ENCODE measurements at regions not wholly inside any gene's neighbourhood (a gene's known extent, or its start where the extent isn't known, plus 50 kb on each side); places are given as distances from the start of the nearest gene placed in this dataset.

- no peak for DNase-seq
Measured at GRCh38 chr10:61184429-61184828, 240.4 kb upstream of the RHOBTB1 start.

DNA sequence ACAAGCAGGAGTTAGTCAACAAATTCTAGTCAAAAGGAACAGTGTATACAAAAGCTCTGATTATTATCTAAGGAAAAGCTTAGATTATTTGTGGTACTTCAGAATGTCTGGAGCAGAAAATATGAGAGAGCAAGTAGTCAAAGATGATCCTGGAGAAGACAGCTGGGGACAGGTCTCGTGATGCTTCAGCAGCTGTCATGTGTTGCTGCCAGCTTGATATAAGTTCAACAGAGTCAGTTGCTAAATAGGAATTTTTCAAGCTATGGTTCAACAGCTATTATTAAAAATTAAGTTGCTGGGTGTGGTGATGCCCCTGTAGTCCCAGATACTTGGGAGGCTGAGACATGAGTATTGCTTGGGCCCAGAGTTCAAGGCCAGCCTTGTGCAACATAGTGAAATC is 240.0 kb upstream of the RHOBTB1 start:
- DNase-seq, result no peak

- no peak for DNase-seq
Measured at GRCh38 chr10:61181832-61182231, 237.8 kb upstream of the RHOBTB1 start.

- no peak for DNase-seq
Measured at GRCh38 chr10:61179771-61180170, 235.8 kb upstream of the RHOBTB1 start.

DNA sequence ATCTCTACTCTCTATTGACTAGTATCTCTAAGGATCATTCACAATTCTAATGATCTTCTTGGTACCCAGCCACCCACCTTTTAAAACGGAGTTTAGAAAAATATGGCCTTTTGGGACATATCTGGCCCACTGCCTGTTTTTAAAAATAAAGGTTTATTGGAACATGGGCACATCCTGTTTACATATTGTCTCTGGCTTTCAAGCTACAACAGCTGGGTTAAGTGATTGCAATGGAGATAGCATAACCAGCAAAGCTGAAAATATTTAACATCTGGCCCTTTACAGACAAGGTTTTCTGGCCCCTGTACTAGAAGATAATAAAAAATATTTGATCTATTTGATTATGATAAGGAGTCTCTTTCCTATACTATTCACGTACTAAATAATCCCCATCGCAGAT is 232.4 kb upstream of the RHOBTB1 start:
- no peak for DNase-seq

GRCh38 chr10:61175316-61175715 is 231.3 kb upstream of the RHOBTB1 start:
- DNase-seq, result no peak

GRCh38 chr10:61173450-61173849 is 229.5 kb upstream of the RHOBTB1 start:
- no peak for DNase-seq

DNA sequence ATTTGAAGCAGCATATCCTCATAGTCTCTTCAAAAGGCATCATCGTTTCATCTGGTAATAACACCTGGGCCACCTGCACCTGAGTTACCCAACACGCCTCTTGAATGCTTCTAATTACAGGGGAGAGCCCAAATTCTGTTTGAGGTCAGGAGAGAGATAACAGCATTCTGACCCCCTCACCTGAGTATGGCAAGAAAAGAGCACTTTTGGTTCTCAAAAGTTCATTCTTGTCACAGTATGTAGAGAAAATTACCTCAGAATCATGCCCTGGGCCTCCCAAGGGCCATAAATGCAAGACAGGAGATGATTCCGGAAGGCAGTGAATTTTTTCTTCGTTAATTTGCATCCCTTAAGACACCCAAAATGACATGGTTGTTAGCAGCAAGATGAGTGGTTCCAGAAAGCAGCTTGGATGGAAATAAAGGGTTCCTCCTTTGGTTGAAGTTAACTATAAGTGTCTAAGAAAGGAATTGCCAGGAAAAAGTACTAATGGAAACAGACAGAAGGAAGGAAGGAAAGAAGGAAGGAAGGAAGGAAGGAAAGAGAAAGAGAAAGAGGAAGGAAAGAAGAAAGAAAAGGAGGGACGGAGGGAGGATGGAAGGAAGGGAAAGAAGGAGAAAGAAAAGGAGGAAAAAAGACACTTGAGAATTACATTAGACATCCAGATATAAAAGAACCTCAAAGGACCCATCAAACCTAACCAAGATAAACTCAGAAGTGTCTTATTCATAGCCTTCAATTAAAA is 228.4 kb upstream of the RHOBTB1 start:
- no peak for DNase-seq

GRCh38 chr10:61170594-61170993 is 226.6 kb upstream of the RHOBTB1 start:
- no peak for DNase-seq

DNA sequence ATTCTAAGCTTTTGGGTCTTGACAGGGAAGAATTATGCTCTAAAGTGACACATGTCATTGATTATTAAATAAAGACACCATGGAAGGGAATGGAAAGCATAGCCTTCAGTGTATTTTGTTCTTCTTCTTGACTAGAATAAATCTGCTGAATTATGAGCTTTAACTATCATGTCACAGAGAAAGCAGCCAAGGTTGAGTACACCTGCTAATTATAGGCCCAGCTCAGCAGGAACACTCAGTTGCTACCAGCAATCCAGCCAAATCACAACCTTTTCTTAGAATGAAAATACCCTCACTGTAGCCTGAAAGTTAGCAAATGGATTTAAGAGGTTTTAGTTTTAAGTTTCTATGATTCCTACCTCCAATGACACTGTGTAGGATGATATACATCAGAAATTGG is 225.3 kb upstream of the RHOBTB1 start:
- DNase-seq, result no peak

GRCh38 chr10:61166489-61166888 is 222.5 kb upstream of the RHOBTB1 start:
- no peak for DNase-seq

GRCh38 chr10:61166065-61166464 is 222.1 kb upstream of the RHOBTB1 start:
- peak; percentile 85 for DNase-seq

DNA sequence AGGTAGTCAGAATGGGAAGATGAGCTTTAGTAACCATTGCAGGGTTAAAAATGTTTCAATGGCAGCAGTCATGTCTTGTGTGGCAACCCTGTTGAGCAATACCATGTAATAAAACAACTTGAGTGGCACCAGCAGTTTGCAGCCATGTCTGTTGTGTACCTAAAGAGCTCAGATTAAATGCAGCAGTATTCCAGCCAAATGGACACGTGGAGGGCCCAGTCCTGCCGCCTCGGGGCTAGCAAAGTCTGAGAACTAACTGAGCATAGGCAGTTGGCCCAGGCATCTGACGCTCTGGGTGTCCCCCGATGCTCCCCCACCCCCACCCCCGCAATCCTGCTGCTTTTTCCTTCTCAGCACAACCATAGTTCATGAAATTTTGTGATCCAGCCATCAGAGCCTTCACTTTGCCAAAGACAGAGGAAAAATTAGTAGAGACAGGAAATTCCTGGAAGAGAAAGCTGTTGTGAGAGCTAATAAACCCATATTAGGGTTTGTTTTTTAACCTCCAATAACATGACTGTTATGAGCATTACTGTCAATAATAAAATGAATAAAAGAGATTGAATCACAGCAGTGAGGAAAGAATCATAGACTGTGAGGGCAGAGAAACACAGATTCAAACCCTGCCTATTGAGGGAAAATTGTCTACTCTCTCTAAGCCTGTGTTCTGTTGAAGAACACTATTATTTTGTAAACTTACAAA is 220.6 kb upstream of the RHOBTB1 start:
- no peak for DNase-seq

DNA sequence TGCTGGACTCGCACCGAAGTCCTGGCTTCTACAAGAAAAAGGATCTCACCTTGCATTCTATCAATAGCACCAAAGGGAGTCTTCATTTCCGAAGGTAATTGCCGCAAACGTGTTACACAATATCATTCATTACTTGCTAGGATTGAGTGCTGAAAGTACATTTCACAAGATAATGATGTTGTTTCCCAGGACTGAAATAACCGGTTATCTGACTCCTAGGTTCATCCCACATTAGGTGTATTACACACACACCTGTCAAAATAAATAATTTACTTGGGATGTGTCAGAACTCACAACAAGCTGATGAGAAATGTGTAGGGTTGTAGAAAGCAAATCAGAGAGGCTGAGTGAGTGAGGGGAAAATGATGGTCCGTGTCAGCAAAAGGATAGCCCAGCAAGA is 219.4 kb upstream of the RHOBTB1 start:
- DNase-seq, result no peak

DNA sequence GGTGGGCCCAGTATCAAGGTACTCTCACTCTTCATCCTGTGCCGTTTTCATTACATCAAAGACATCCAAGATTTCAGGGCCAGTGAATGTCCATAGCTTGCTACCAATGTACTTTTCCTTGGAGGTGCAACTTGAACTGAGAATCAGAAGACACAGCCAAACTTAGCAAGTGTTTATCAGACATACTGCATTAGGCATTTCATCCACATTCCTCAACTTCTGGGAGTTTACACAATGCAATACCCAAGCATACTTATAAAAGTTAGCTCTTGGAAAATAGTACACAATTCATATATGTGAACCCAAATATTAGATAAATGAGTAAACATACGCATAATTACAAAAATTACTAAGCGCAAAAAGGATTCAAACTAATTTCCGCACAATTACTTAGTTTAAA is 216.3 kb upstream of the RHOBTB1 start:
- DNase-seq, result no peak

DNA sequence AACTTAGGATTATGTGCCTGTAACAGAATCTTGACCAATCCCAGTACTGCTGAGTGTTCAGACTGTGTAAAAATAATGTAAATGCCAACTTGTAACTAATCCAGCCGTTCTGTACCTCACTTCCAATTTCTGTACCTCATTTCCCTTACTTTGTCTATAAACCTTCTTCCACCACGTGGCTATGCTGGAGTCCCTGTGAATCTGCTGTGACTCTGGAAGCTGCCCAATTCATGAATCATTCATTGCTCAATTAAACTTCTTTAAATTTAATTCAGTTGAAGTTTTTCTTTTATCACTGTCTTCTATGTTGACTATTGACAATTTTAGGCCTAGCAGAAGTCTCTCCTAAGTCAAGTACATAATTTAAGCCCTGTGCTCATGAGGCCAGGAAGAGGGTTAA is 215.3 kb upstream of the RHOBTB1 start:
- no peak for DNase-seq

DNA sequence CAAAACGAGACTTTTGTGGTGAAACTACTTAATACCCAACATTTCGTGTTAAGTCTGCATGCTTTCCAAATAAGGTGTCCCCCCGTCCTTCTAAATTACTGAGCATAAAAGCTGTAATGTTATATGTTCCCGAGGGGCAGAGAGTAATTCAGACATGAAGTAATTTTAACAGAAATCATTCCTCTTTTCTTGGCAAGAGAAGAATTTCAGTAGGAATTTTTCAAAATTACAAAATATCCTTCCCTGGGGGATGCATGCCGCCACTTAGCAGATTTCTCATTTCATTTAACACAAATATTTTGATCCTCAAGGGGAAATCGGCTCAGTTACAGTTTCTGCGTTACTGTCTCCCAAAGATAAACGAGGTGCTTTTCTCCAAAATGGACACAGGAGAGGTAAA is 213.2 kb upstream of the RHOBTB1 start:
- no peak for DNase-seq

- DNase-seq, result no peak
Measured at GRCh38 chr10:61153771-61154170, 209.8 kb upstream of the RHOBTB1 start.

- no peak for DNase-seq
Measured at GRCh38 chr10:61151059-61151458, 207.1 kb upstream of the RHOBTB1 start.

- DNase-seq, result no peak
Measured at GRCh38 chr10:61148451-61148850, 204.5 kb upstream of the RHOBTB1 start.

DNA sequence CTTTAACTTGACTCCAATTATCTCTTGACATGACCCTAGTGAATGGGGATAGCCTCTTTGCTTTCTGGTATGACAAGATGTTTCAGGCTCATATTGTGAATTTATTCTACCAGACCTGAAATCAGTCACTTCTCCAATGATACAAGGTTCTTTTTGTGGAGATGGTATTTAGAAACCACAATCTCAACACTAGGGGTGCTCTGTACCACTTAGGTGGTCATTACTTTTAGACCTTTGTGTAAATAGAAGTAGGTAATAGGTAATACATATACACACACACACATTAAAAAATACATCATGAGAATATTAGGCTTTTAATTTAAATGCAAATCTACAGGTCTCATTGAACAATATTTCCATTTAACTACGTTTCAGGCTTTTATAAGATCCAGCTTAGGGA is 199.0 kb upstream of the RHOBTB1 start:
- DNase-seq, result no peak

DNA sequence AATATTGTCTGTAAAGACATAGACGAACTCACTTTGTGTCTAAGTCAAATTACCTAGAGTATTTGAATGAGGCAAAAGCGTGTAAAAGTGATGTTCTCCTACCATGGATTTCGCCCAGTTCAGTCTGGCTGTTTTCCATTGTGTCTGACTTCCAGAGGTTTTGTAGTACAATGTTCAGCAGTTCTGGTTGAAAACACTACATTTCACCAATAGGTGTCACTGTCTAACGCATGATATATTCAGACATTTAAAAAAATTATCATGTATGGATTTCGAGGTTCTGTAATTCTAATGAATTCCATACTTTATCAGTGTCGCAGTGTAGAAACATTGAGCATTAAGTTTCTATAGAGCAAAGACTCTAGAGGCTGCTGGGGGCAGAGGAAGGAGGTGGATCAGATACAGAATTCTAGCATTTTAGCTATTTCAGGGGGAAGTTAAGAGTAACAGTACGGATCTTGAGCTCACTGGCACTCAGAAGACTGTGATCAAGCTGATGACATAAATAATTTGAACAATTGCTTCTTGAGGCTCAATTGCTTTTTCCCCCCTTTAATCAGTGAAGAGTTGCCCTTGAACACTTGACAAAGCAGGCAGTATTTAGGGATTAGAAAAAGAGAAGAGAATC is 196.9 kb upstream of the RHOBTB1 start:
- peak; percentile 67 for DNase-seq

DNA sequence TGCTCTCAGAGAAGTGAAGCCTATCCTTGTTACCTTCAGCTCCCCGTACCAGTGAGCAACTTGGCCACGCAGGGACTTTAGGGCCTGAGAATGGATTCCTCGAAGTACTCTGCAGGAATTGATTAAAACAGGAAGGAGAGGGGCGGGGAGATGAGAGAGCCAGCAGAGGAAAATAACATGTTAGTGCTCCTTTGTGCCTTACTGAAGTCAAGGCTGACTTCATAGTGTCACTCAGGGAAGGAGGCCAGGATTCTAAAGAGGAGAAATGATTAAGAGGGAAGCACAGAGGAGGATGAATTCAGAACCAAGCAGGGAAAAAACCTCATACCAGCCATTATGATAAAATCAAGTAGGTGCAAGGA is 195.6 kb upstream of the RHOBTB1 start:
- DNase-seq, result no peak
